Endodermal cell (in vitro differentiated cells): ENCODE measurements at regions not wholly inside any gene's neighbourhood (a gene's known extent, or its start where the extent isn't known, plus 50 kb on each side); places are given as distances from the start of the nearest gene placed in this dataset.
A peak's percentile ranks its signal among the peaks of the same experiment; 100 is the strongest.

ENCODE experiments used
- DNase-seq: peaks from one replicate; pipeline ENCODE4 v3.0.0-alpha.2; 2017
- H3K27ac ChIP-seq: 2 replicates; pipeline ENCODE4 v1.5.1; 2013; ENCODE audit warnings: mild to moderate bottlenecking, low read depth, low read length, moderate library complexity
- H3K27me3 ChIP-seq: 2 replicates; pipeline ENCODE4 v1.6.1; 2013; ENCODE audit warnings: mild to moderate bottlenecking, low read length, moderate library complexity; ENCODE audit not compliant: insufficient read depth, control insufficient read depth, poor library complexity, severe bottlenecking
- H3K36me3 ChIP-seq: 2 replicates; pipeline ENCODE4 v1.7.0; 2013; ENCODE audit warnings: mild to moderate bottlenecking, low read length, moderate library complexity; ENCODE audit not compliant: control insufficient read depth, insufficient read depth
- H3K4me1 ChIP-seq: one replicate; pipeline ENCODE4 v1.7.0; 2013; ENCODE audit warnings: low read length; ENCODE audit not compliant: control insufficient read depth, insufficient read depth
- H3K4me3 ChIP-seq: 2 replicates; pipeline ENCODE4 v1.5.1; 2013; ENCODE audit warnings: mild to moderate bottlenecking, low read length, moderate library complexity
- H3K9ac ChIP-seq: 2 replicates; pipeline ENCODE4 v1.6.1; 2013; ENCODE audit warnings: mild to moderate bottlenecking, low read length, moderate library complexity; ENCODE audit not compliant: poor library complexity, severe bottlenecking; ENCODE audit errors: extremely low read depth
- H3K9me3 ChIP-seq: 2 replicates; pipeline ENCODE4 v1.6.1; 2013; ENCODE audit warnings: mild to moderate bottlenecking, low read length, moderate library complexity; ENCODE audit not compliant: control insufficient read depth
- H3K27ac Mint-ChIP-seq: 2 replicates; pipeline ENCODE4 v1.8.0; 2020; ENCODE audit warnings: mixed read lengths
- H3K27me3 Mint-ChIP-seq: 2 replicates; pipeline ENCODE4 v1.8.0; 2021; ENCODE audit warnings: mild to moderate bottlenecking, mixed read lengths; ENCODE audit not compliant: insufficient read depth
- H3K36me3 Mint-ChIP-seq: 2 replicates; pipeline ENCODE4 v1.8.0; 2020; ENCODE audit warnings: low read depth, mixed read lengths
- H3K4me1 Mint-ChIP-seq: 2 replicates; pipeline ENCODE4 v1.8.0; 2020; ENCODE audit warnings: mixed read lengths
- H3K4me3 Mint-ChIP-seq: 2 replicates; pipeline ENCODE4 v1.8.0; 2020; ENCODE audit warnings: mild to moderate bottlenecking, moderate library complexity, mixed read lengths
- H3K9me3 Mint-ChIP-seq: 2 replicates; pipeline ENCODE4 v1.8.0; 2020; ENCODE audit warnings: mild to moderate bottlenecking, mixed read lengths
- CTCF ChIP-seq: fragments of 200-600 bp; sonication (generic); conservative IDR thresholded peaks from 2 replicates; pipeline ENCODE4 v1.5.0; 2021; ENCODE audit warnings: antibody characterized with exemption, mild to moderate bottlenecking
- WGBS, 2 experiments: methylation state at CpG; one replicate each; pipeline versions ENCODE4 v1.1.5 to v1.1.7; 2013; ENCODE audit warnings: missing lambda C conversion rate in 2 of 2, mixed read lengths in 1 of 2; ENCODE audit not compliant: insufficient coverage in 1 of 2, insufficient read length in 1 of 2; 5-methylcytosine and 5-hydroxymethylcytosine counted together

GRCh38 chr1:104665300-104665699 lies 915.6 kb downstream of the AMY1C start:
- no peak overlapping the region for H3K4me3 ChIP-seq
- H3K9me3 Mint-ChIP-seq = peaks cover 24% of the 10 kb centered on the region

DNA sequence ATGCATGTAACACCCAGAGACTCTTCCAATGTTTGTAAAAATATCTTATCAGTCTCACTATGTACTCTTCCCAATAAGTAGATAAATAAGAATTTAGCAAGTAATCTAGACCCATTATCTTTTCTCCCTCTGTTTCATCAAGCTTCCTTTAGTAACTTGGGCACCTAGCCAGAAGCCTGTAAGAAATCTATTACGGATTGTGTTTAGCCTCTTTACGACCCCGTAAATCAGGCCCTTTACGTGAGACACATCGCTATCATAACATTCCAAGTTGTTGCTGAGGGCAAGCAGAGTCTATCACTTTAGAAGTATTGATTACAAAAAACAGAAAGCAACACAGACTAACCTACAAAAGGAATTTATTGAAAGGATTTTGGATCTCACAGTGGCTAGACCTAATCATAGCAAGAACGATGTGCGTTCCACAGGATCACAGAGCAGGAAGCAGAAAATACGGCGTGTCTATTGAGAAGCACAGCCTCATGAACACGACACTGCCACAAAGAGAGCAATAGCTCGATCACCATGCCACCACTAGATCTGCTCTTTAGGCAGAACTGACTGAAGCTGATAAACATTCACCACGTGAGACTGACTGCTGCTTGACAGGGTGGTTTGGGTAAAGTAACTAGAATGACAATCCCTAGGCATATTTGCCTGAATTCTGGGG lies 922.1 kb downstream of the AMY1C start:
- Histone ChIP-seq H3K4me1 (peaks cover 6% of the 10 kb centered on the region), H3K9ac (no peak overlapping the region), H3K27ac (no peak overlapping the region), H3K36me3 (no peaks in the 10 kb centered on the region), H3K9me3 (no peaks in the 10 kb centered on the region), H3K4me3 (peak overlapping the region; percentile 27), H3K27me3 (no peaks in the 10 kb centered on the region)
- peaks cover 10% of the 10 kb centered on the region for H3K4me1 Mint-ChIP-seq
- DNase-seq = no peak
- no peaks in the 10 kb centered on the region for H3K27me3 Mint-ChIP-seq
- no peak overlapping the region for H3K4me3 Mint-ChIP-seq
- H3K27ac Mint-ChIP-seq = peak overlapping the region; percentile 31
- 76 to 78% methylated on average over 10 to 12 of the region's 12 CpGs for WGBS, 2 experiments
- no peak for TF ChIP-seq CTCF
- H3K36me3 Mint-ChIP-seq = no peaks in the 10 kb centered on the region
- H3K9me3 Mint-ChIP-seq = no peaks in the 10 kb centered on the region

More at GRCh38 chr1:104665300-104665699, 915.6 kb downstream of the AMY1C start:
- Histone ChIP-seq H3K4me1 (no peaks in the 10 kb centered on the region), H3K9me3 (no peaks in the 10 kb centered on the region), H3K27me3 (no peaks in the 10 kb centered on the region), H3K9ac (no peak overlapping the region), H3K27ac (no peak overlapping the region), H3K36me3 (no peaks in the 10 kb centered on the region)
- H3K36me3 Mint-ChIP-seq = peaks cover 3% of the 10 kb centered on the region
- H3K27me3 Mint-ChIP-seq = no peaks in the 10 kb centered on the region
- no peak overlapping the region for H3K27ac Mint-ChIP-seq
- no peak for TF ChIP-seq CTCF
- no peaks in the 10 kb centered on the region for H3K4me1 Mint-ChIP-seq
- H3K4me3 Mint-ChIP-seq = no peak overlapping the region
- no peak for DNase-seq

- WGBS, 2 experiments = 100% methylated on average over 1 of the region's 1 CpG; no CpG with 5 or more reads in 1 of the 2 experiments
- Histone ChIP-seq H3K27ac (no peak overlapping the region), H3K4me1 (no peaks in the 10 kb centered on the region), H3K9me3 (no peaks in the 10 kb centered on the region), H3K36me3 (no peaks in the 10 kb centered on the region), H3K27me3 (no peaks in the 10 kb centered on the region), H3K9ac (no peak overlapping the region), H3K4me3 (no peak overlapping the region)
- H3K27ac Mint-ChIP-seq = no peak overlapping the region
- no peak for DNase-seq
- H3K4me3 Mint-ChIP-seq = no peak overlapping the region
- no peaks in the 10 kb centered on the region for H3K27me3 Mint-ChIP-seq
- no peaks in the 10 kb centered on the region for H3K36me3 Mint-ChIP-seq
- TF ChIP-seq CTCF = no peak
- no peaks in the 10 kb centered on the region for H3K9me3 Mint-ChIP-seq
- H3K4me1 Mint-ChIP-seq = no peaks in the 10 kb centered on the region
These were observed 949.7 kb downstream of the AMY1C start for GRCh38 chr1:104699433-104699832.
